Stomach (tissue), 4 donors: ENCODE measurements at regions not wholly inside any gene's neighbourhood (a gene's known extent, or its start where the extent isn't known, plus 50 kb on each side); places are given as distances from the start of the nearest gene placed in this dataset.

Experiments used
- CTCF ChIP-seq, 7 experiments: fragments of 450-650 bp in 4 of 7; fragments of 200-600 bp in 3 of 7; sonication (generic) in 3 of 7; IDR thresholded peaks; one replicate each; pipeline ENCODE4 v1.5.1; 2016 to 2019; ENCODE audit warnings: antibody characterized with exemption in 7 of 7, control low read depth in 2 of 7, mild to moderate bottlenecking in 1 of 7
- POLR2A ChIP-seq, 4 donors: fragments of 450-650 bp; IDR thresholded peaks; one replicate each; pipeline ENCODE4 v1.6.1; 2016; ENCODE audit warnings: antibody characterized with exemption in 4 of 4, control low read depth in 2 of 4, mild to moderate bottlenecking in 1 of 4, moderate library complexity in 1 of 4

GRCh38 chr13:59340151-59340550, 823.6 kb downstream of the DIAPH3 start:
- no peak for TF ChIP-seq CTCF (IDR thresholded peaks at IDR 0.05)
- TF ChIP-seq POLR2A (IDR thresholded peaks at IDR 0.05), result no peak
